GM23338 (cell line): ENCODE measurements at regions not wholly inside any gene's neighbourhood (a gene's known extent, or its start where the extent isn't known, plus 50 kb on each side); places are given as distances from the start of the nearest gene placed in this dataset.

Experiments used
- CREB1 ChIP-seq: fragments of 250-450 bp; sonication (Bioruptor Pico); IDR thresholded peaks from 2 replicates; pipeline ENCODE4 v1.5.0; 2020; ENCODE audit warnings: low read depth, mild to moderate bottlenecking, moderate library complexity
- ETS1 ChIP-seq: IDR thresholded peaks from 2 replicates; pipeline ENCODE4 v1.6.1; 2016; ENCODE audit warnings: antibody characterized with exemption
- EZH2 ChIP-seq: fragments of 200-600 bp; sonication (generic); IDR thresholded peaks from one replicate; pipeline ENCODE4 v1.8.0; 2017; ENCODE audit warnings: antibody characterized with exemption, mild to moderate bottlenecking, low read depth; ENCODE audit not compliant: unreplicated experiment
- EZH2phosphoT487 ChIP-seq: fragments of 200-600 bp; sonication (generic); IDR thresholded peaks from one replicate; pipeline ENCODE4 v1.8.1; 2018; ENCODE audit warnings: antibody characterized with exemption; ENCODE audit not compliant: unreplicated experiment
- JUNB ChIP-seq: IDR thresholded peaks from one replicate; pipeline ENCODE4 v1.6.1; 2016; ENCODE audit warnings: antibody characterized with exemption; ENCODE audit not compliant: unreplicated experiment
- POLR2AphosphoS5 ChIP-seq: IDR thresholded peaks from 2 replicates; pipeline ENCODE4 v1.6.1; 2016; ENCODE audit warnings: antibody characterized with exemption, low read depth
- STAT1 ChIP-seq: IDR thresholded peaks from one replicate; pipeline ENCODE4 v1.6.1; 2016; ENCODE audit warnings: antibody characterized with exemption; ENCODE audit not compliant: unreplicated experiment
- ZNF331 ChIP-seq: fragments of 250-450 bp; sonication (Bioruptor Pico); IDR thresholded peaks from 2 replicates; pipeline ENCODE4 v1.5.0; 2020; ENCODE audit warnings: low read depth, mild to moderate bottlenecking, moderate library complexity
- TF ChIP-seq, protein P1 (sequence below), 2 experiments: fragments of 200-600 bp in 1 of 2; sonication (generic) in 1 of 2; conservative IDR thresholded peaks; 2 replicates each; pipeline versions ENCODE4 v1.5.1 to v1.6.1; 2016 to 2017; ENCODE audit warnings: antibody characterized with exemption in 2 of 2, low read depth in 2 of 2, mild to moderate bottlenecking in 2 of 2, moderate library complexity in 1 of 2
- TF ChIP-seq, protein P2 (sequence below): IDR thresholded peaks from one replicate; pipeline ENCODE4 v1.6.1; 2018; ENCODE audit warnings: antibody characterized with exemption; ENCODE audit not compliant: unreplicated experiment

GRCh38 chr1:4573526-4573925 is 80.9 kb upstream of the AJAP1 start:
- TF ChIP-seq JUNB (no peak), EZH2 (no peak), ZNF331 (CRISPR knock-in tag) (no peak), STAT1 (no peak), EZH2phosphoT487 (no peak), POLR2AphosphoS5 (no peak), CREB1 (no peak), ETS1 (no peak)
- TF ChIP-seq, protein P1, sequence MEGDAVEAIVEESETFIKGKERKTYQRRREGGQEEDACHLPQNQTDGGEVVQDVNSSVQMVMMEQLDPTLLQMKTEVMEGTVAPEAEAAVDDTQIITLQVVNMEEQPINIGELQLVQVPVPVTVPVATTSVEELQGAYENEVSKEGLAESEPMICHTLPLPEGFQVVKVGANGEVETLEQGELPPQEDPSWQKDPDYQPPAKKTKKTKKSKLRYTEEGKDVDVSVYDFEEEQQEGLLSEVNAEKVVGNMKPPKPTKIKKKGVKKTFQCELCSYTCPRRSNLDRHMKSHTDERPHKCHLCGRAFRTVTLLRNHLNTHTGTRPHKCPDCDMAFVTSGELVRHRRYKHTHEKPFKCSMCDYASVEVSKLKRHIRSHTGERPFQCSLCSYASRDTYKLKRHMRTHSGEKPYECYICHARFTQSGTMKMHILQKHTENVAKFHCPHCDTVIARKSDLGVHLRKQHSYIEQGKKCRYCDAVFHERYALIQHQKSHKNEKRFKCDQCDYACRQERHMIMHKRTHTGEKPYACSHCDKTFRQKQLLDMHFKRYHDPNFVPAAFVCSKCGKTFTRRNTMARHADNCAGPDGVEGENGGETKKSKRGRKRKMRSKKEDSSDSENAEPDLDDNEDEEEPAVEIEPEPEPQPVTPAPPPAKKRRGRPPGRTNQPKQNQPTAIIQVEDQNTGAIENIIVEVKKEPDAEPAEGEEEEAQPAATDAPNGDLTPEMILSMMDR (conservative IDR thresholded peaks at IDR 0.05; ENCODE audit: low read depth in 2 of 2): no peak
- TF ChIP-seq, protein P2, sequence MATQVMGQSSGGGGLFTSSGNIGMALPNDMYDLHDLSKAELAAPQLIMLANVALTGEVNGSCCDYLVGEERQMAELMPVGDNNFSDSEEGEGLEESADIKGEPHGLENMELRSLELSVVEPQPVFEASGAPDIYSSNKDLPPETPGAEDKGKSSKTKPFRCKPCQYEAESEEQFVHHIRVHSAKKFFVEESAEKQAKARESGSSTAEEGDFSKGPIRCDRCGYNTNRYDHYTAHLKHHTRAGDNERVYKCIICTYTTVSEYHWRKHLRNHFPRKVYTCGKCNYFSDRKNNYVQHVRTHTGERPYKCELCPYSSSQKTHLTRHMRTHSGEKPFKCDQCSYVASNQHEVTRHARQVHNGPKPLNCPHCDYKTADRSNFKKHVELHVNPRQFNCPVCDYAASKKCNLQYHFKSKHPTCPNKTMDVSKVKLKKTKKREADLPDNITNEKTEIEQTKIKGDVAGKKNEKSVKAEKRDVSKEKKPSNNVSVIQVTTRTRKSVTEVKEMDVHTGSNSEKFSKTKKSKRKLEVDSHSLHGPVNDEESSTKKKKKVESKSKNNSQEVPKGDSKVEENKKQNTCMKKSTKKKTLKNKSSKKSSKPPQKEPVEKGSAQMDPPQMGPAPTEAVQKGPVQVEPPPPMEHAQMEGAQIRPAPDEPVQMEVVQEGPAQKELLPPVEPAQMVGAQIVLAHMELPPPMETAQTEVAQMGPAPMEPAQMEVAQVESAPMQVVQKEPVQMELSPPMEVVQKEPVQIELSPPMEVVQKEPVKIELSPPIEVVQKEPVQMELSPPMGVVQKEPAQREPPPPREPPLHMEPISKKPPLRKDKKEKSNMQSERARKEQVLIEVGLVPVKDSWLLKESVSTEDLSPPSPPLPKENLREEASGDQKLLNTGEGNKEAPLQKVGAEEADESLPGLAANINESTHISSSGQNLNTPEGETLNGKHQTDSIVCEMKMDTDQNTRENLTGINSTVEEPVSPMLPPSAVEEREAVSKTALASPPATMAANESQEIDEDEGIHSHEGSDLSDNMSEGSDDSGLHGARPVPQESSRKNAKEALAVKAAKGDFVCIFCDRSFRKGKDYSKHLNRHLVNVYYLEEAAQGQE: no peak
